ENCODE measurements at regions not wholly inside any gene's neighbourhood (a gene's known extent, or its start where the extent isn't known, plus 50 kb on each side); places are given as distances from the start of the nearest gene placed in this dataset.
A peak's percentile ranks its signal among the peaks of the same experiment; 100 is the strongest.

GRCh38 chrX:116226665-116227484 is 56.3 kb downstream of the AGTR2 start:
- 79 to 82% methylated on average over 3 of the region's 3 CpGs for WGBS, 2 donors

GRCh38 chrX:116230130-116230898 is 59.8 kb downstream of the AGTR2 start:
- no peak for ATAC-seq (ENCODE audit: low FRiP score in 2 of 2)
- Histone ChIP-seq H3K4me3 (no peak overlapping the region), H3K9me3 (no peaks in the 10 kb centered on the region), H3K4me1 (no peaks in the 10 kb centered on the region), H3K27ac (no peak overlapping the region), H3K27me3 (no peaks in the 10 kb centered on the region), H3K36me3 (no peaks in the 10 kb centered on the region)
- TF ChIP-seq EP300 (IDR thresholded peaks at IDR 0.05), result no peak
- DNase-seq, result no peak
- 30 to 36% methylated on average over 4 of the region's 4 CpGs for WGBS, 2 donors

More at GRCh38 chrX:116226665-116227484, 56.3 kb downstream of the AGTR2 start:
- Histone ChIP-seq H3K9me3 (no peaks in the 10 kb centered on the region), H3K27ac (no peak overlapping the region), H3K4me3 (no peak overlapping the region), H3K36me3 (no peaks in the 10 kb centered on the region), H3K4me1 (no peaks in the 10 kb centered on the region), H3K27me3 (no peaks in the 10 kb centered on the region)
- ATAC-seq (ENCODE audit: low FRiP score in 2 of 2), result no peak
- TF ChIP-seq POLR2AphosphoS5 (IDR thresholded peaks at IDR 0.05) (no peak), CTCF (IDR thresholded peaks at IDR 0.05) (no peak), POLR2A (IDR thresholded peaks at IDR 0.05) (no peak), EP300 (IDR thresholded peaks at IDR 0.05) (no peak)
- DNase-seq, result no peak

- Histone ChIP-seq H3K27me3 (no peaks in the 10 kb centered on the region), H3K4me3 (no peak overlapping the region), H3K27ac (no peak overlapping the region), H3K4me1 (no peaks in the 10 kb centered on the region), H3K9me3 (no peaks in the 10 kb centered on the region), H3K36me3 (no peaks in the 10 kb centered on the region)
- WGBS, 2 donors, result 72 to 79% methylated on average over 3 of the region's 3 CpGs
- DNase-seq (no peak), ATAC-seq (ENCODE audit: low FRiP score in 2 of 2) (peak in 1 of 2 donors; percentile 34)
- TF ChIP-seq EP300 (IDR thresholded peaks at IDR 0.05) (peak in 1 of 4 donors; percentile 3), POLR2AphosphoS5 (IDR thresholded peaks at IDR 0.05) (no peak)
Observed at GRCh38 chrX:116232833-116233232, 62.3 kb downstream of the AGTR2 start.

- no peak overlapping the region for H3K4me3 ChIP-seq
- ATAC-seq (ENCODE audit: low FRiP score in 2 of 2), result no peak
- H3K4me1 ChIP-seq, result no peaks in the 10 kb centered on the region
- no peaks in the 10 kb centered on the region for H3K36me3 ChIP-seq
- TF ChIP-seq CTCF (IDR thresholded peaks at IDR 0.05), result no peak
- no peak for DNase-seq
- H3K9me3 ChIP-seq, result no peaks in the 10 kb centered on the region
- H3K27me3 ChIP-seq, result no peaks in the 10 kb centered on the region
- no peak overlapping the region for H3K27ac ChIP-seq
Observed at GRCh38 chrX:116236666-116237065, 66.1 kb downstream of the AGTR2 start.

- ATAC-seq (ENCODE audit: low FRiP score in 2 of 2) (no peak), DNase-seq (no peak)
- WGBS, 2 donors, result 17 to 52% methylated on average over 1 of the region's 1 CpG
- Histone ChIP-seq H3K4me3 (no peak overlapping the region), H3K4me1 (no peaks in the 10 kb centered on the region), H3K27ac (no peak overlapping the region), H3K36me3 (no peaks in the 10 kb centered on the region), H3K9me3 (no peaks in the 10 kb centered on the region), H3K27me3 (no peaks in the 10 kb centered on the region)
- TF ChIP-seq CTCF (IDR thresholded peaks at IDR 0.05) (no peak), EP300 (IDR thresholded peaks at IDR 0.05) (no peak)
Observed at GRCh38 chrX:116238093-116238492, 67.5 kb downstream of the AGTR2 start.
